GM12878 (cell line): ENCODE measurements at regions not wholly inside any gene's neighbourhood (a gene's known extent, or its start where the extent isn't known, plus 50 kb on each side); places are given as distances from the start of the nearest gene placed in this dataset.

Source experiments
- ATAC-seq: fragments of 200-7000 bp; cut with Tn5 transposase; 3 replicates; pipeline ENCODE4 v1.9.1; 2020; ENCODE audit warnings: mild to moderate bottlenecking, moderate library complexity
- BruUV-seq: library from RNA; stranded (reverse); fragments of 400-500 nt; replicated peaks from 2 replicates; lab custom pipeline; 2021; lab: Mats Ljungman, UMichigan
- CTCF ChIA-PET: fragments of 300-600 bp; sonication (Branson Sonifier 250); formaldehyde crosslinking; extraction: SDS; loops from one replicate; lab custom pipeline; 2021; ENCODE audit warnings: inconsistent platforms; lab: Yijun Ruan, JAX
- POLR2A ChIA-PET: fragments of 350-600 bp; formaldehyde crosslinking; extraction: SDS; loops from one replicate; lab custom pipeline; 2021; ENCODE audit warnings: inconsistent platforms; lab: Charles Lee
- RAD21 ChIA-PET: fragments of 300-600 bp; sonication (Branson Sonifier 250); formaldehyde crosslinking; loops from one replicate; lab custom pipeline; 2023; ENCODE audit warnings: antibody characterized with exemption; ENCODE audit not compliant: unreplicated experiment; lab: Charles Lee
- SMC1A ChIA-PET: fragments of 300-600 bp; sonication (Branson Sonifier 250); formaldehyde crosslinking; loops from one replicate; lab custom pipeline; 2023; ENCODE audit not compliant: unreplicated experiment, uncharacterized antibody; lab: Charles Lee
- DNase-seq: peaks from one replicate; pipeline ENCODE4 v3.0.0-alpha.2; 2011; ENCODE audit warnings: low read depth, low spot score
- FAIRE-seq: peaks from 3 replicates; lab custom pipeline; 2011; peaks lifted over from hg19 to GRCh38; lab: Jason Lieb, UNC
- H2AFZ ChIP-seq: 2 replicates; pipeline ENCODE4 v1.6.0; 2011; ENCODE audit warnings: low read depth, low read length, control low read depth; ENCODE audit not compliant: control insufficient read depth
- H3K27ac ChIP-seq: 2 replicates; pipeline ENCODE4 v1.5.1; 2011; ENCODE audit warnings: control low read depth; ENCODE audit not compliant: control insufficient read depth, insufficient read depth
- H3K27me3 ChIP-seq, 2 experiments: replicated peaks in 1 of 2; 2 replicates each; pipeline versions ENCODE4 v1.6.0 to v1.6.1; 2011; ENCODE audit warnings: low read length in 1 of 2; ENCODE audit not compliant: control insufficient read depth in 2 of 2, insufficient read depth in 2 of 2
- H3K36me3 ChIP-seq, 2 experiments: 2 replicates each; pipeline ENCODE4 v1.5.1; 2011; ENCODE audit warnings: low read length in 1 of 2; ENCODE audit not compliant: control insufficient read depth in 2 of 2, insufficient read depth in 2 of 2
- H3K4me1 ChIP-seq: 2 replicates; pipeline ENCODE4 v1.6.1; 2011; ENCODE audit warnings: mild to moderate bottlenecking, low read length, moderate library complexity, mixed read lengths; ENCODE audit not compliant: control insufficient read depth, insufficient read depth
- H3K4me2 ChIP-seq: 2 replicates; pipeline ENCODE4 v1.6.0; 2011; ENCODE audit warnings: control low read depth; ENCODE audit not compliant: control insufficient read depth, insufficient read depth
- H3K4me3 ChIP-seq: fragments of 200-600 bp; sonication (generic); 2 replicates; pipeline ENCODE4 v1.5.1; 2016
- H3K79me2 ChIP-seq: 2 replicates; pipeline ENCODE4 v1.6.0; 2011; ENCODE audit warnings: low read length; ENCODE audit not compliant: control insufficient read depth, insufficient read depth
- H3K9ac ChIP-seq: 2 replicates; pipeline ENCODE4 v1.8.0; 2011; ENCODE audit warnings: low read length, control low read depth, mixed read lengths; ENCODE audit not compliant: control insufficient read depth, insufficient read depth
- H3K9me3 ChIP-seq: replicated peaks from 3 replicates; pipeline ENCODE4 v1.5.1; 2011; ENCODE audit warnings: mild to moderate bottlenecking, low read length; ENCODE audit not compliant: control insufficient read depth, insufficient read depth
- H4K20me1 ChIP-seq: 2 replicates; pipeline ENCODE4 v1.6.0; 2011; ENCODE audit not compliant: control insufficient read depth, insufficient read depth
- MYB ChIP-seq: fragments of 150-350 bp; IDR thresholded peaks from 2 replicates; pipeline ENCODE4 v1.6.1; 2014; ENCODE audit warnings: mild to moderate bottlenecking, low read depth, low read length, borderline replicate concordance
- POLR2AphosphoS2 ChIP-seq: IDR thresholded peaks from 2 replicates; pipeline ENCODE4 v1.6.1; 2011; ENCODE audit warnings: low read depth, mild to moderate bottlenecking, low read length, improper control_type of control experiment, moderate library complexity
- ZNF592 ChIP-seq: fragments of 450-650 bp; IDR thresholded peaks from 2 replicates; pipeline ENCODE4 v1.6.1; 2017; ENCODE audit warnings: mild to moderate bottlenecking, moderate library complexity
- WGBS: methylation state at CpG from one replicate; pipeline ENCODE4 v1.1.6; 2016; ENCODE audit warnings: low lambda C conversion rate; ENCODE audit not compliant: insufficient replicate concordance, insufficient coverage; ENCODE audit errors: missing lambda C conversion rate; 5-methylcytosine and 5-hydroxymethylcytosine counted together
- in situ Hi-C: fragments of 300-500 bp; cut with MboI; formaldehyde crosslinking; loops from 9 replicates; pipeline ENCODE4 v1.14.3; 2018; ENCODE audit warnings: mixed read lengths
- intact Hi-C: fragments of 100-400 bp; cut with micrococcal nuclease; formaldehyde crosslinking; loops from one replicate; pipeline ENCODE4 v1.14.2; 2022; ENCODE audit not compliant: unreplicated experiment

GRCh38 chr21:16345757-16346156, 616.0 kb downstream of the USP25 start:
- WGBS: 4% methylated on average over 1 of the region's 1 CpG
- CTCF ChIA-PET: interaction anchor here (1.2 kb wide), 1 partner anchor 15 kb away, joined by 3 read pairs; no protein-coding TSS in a partner anchor

More at GRCh38 chr21:16345757-16346156, 616.0 kb downstream of the USP25 start:
- FAIRE-seq: no peak
- ChIA-PET RAD21 (no interaction called here), POLR2A (no interaction called here), SMC1A (no interaction called here)
- Histone ChIP-seq H2AFZ (no peak overlapping the region), H3K9me3 (no peaks in the 10 kb centered on the region), H3K4me2 (no peak overlapping the region), H4K20me1 (no peaks in the 10 kb centered on the region), H3K27me3 (no peaks in the 10 kb centered on the region), H3K4me3 (no peak overlapping the region), H3K36me3 (no peaks in the 10 kb centered on the region), H3K9ac (no peak overlapping the region), H3K27ac (no peak overlapping the region), H3K4me1 (no peaks in the 10 kb centered on the region), H3K79me2 (no peaks in the 10 kb centered on the region)
- in situ Hi-C loops (no loop called here), intact Hi-C loops (no loop called here)
- DNase-seq: no peak
- BruUV-seq: no TSS peak
- ATAC-seq: no peak
- TF ChIP-seq MYB: no peak
- no peak for TF ChIP-seq POLR2AphosphoS2
- TF ChIP-seq ZNF592: no peak
